ENCODE measurements at regions not wholly inside any gene's neighbourhood (a gene's known extent, or its start where the extent isn't known, plus 50 kb on each side); places are given as distances from the start of the nearest gene placed in this dataset.

DNA sequence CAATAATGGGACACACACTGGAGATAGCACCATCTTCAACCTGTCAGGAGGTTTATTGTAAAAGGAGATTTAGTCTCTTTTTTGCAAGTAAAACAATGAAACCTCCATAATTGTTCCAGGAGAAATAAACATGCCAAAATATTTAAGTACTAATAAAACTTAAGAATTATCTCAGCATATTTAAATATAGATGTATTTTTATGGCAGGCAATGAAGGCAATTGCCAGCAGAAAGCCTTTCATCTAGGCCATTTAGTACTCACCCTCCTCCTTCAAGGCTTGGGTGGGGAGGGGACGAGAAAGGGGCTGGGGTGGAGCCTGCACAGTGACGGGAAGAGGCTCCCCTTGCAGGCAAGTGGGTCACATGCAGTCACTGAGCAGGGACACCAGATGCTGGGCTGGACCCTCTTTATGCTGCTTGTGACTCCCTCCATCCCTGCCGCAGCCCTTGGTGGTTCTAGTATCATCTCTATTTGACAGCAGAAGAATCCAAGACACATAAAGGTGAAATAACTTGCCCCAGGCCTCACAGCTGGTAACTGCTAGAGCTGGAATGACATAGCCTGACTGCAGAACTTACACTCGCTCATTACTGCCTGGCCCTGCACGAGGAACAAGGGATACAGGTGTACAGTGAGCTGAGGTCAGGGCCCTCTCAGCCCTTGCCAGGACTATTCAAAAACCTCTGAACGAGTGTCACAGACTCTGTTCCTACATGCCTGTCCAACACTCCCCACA is 449.5 kb upstream of the ZMIZ1 start:
- no peak for ATAC-seq
- no peak for DNase-seq (ENCODE audit: missing footprints)
- intact Hi-C loops (cut with DNase I) = no loop called here

DNA sequence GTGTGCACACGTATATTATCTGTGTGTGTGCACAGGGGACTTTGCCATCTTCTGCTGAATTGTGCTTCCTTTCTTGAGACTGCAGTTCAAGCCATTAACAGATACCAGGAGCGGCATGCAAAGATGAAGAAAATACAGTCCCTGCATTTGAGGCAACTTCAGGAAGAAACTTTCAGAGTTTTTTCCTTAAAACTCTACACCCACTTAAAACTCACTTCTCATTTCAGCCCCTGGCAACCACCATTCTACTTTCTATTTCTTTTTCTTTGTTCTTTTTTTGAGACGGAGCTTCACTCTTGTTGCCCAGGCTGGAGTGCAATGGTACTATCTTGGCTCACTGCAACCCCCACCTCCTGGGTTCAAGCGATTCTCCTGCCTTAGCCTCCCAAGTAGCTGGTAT is 448.9 kb upstream of the ZMIZ1 start:
- ATAC-seq = no peak
- intact Hi-C loops (cut with DNase I) = no loop called here
- no peak for DNase-seq (ENCODE audit: missing footprints)

DNA sequence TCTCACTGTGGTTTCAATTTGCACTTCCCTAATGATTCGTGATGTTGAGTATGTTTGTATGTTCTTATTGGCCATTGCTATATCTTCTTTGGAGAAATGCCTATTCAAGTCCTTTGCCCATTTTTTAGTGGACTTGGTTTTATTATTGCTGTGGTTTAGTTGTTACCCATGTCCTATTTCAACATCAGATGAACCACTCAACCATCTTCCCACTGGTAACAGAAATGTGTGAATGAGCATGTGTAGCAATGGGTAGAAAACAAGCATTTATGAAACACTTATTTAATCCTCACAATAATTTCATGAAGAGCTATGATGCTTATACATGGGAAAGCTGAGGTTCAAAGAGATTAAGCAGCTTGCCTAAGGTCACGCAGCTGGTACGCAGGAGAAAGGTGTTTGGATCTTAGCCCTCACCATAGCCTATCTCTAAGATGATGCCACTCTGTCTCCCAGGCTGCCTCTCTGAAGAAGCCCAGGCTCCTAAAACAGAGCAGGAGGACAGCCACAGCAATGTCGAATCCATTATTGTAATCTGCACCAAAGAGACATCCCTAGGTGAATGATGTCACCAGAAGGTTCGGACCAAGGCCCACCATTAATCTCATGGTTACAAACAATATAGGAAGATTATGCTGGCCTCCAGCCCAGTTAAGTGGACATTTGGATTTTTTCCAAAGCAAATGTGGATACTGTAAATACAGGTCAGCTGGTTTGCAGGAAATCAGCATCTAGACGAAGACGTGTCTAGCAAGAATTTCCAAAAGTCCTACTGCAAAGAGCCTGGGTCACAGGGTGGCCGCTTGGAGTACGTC is 447.6 kb upstream of the ZMIZ1 start:
- ATAC-seq (no peak), DNase-seq (ENCODE audit: missing footprints) (no peak)
- intact Hi-C loops (cut with DNase I) = no loop called here

DNA sequence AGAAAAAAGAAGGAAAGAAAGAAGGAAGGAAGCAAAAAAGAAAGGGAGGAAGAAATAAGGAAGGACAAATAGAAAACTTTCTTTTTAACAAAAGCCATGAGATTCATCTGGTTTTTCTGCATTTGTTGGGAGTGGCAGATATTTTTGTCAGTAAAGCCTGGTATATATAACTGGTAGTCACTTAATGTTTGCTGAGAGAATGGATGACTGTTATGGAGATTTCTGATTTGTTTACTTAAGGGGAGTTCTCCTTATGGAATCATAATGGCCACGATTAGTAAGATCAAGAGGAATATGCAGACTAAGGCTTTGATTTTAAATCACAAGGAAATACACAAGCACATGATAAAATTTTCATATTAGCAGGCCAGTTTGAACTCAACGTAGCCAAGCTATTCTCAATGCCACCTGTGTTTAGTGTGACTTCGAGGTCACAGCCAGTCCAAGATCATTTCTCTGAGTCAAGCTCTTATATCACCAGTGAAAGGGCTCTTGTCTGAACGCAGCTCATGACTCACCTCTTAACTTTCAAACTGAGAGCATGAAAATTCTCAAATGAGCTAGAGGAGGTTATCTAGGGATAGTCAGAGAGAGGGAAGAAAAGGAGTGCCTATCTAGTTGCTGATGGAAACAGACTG is 445.1 kb upstream of the ZMIZ1 start:
- intact Hi-C loops (cut with DNase I) = no loop called here
- ATAC-seq (peak; percentile 81), DNase-seq (ENCODE audit: missing footprints) (no peak)

DNA sequence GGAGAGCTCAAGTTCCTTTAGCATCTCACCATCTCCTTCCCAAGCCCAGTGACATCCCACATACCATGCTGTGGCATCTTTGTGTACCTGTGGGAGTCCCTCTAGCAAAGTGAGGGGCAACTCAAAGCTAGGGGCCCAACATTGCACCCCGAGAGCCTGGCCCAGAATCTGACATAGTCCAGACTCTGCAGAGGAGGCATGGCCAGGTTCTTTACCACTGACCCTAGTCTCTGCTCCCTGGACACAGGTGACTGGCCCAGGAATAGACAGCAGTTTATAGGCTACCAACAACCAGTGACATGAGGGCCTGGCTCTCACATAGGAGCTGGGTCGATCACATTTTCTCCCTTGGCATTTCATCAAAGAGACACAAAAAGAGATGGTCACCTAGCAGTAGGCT is 444.0 kb upstream of the ZMIZ1 start:
- intact Hi-C loops (cut with DNase I) = no loop called here
- no peak for DNase-seq (ENCODE audit: missing footprints)
- ATAC-seq = no peak

DNA sequence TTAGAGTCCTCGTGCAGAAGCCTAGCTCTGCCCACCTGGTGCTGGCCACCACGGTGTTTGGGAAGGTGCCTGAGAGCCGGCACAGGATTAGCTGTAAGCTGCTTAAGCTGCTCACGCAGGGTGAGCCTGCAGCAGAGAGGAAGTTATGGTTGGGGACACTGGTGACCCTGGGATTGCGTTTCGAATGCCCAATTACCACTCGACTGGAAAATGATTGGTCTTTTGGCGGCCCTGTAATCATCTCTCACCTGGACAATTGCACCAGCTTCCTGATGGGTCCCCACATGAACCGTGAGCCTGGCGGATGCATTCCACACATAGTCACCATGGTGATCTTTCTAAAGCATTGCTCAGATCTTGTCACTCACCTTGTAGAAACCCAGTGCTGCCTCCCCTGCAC is 442.3 kb upstream of the ZMIZ1 start:
- intact Hi-C loops (cut with DNase I) = no loop called here
- ATAC-seq (no peak), DNase-seq (ENCODE audit: missing footprints) (no peak)

- intact Hi-C loops (cut with DNase I) = no loop called here
- ATAC-seq (no peak), DNase-seq (ENCODE audit: missing footprints) (no peak)
Measured at GRCh38 chr10:78627254-78627795, 441.4 kb upstream of the ZMIZ1 start.

DNA sequence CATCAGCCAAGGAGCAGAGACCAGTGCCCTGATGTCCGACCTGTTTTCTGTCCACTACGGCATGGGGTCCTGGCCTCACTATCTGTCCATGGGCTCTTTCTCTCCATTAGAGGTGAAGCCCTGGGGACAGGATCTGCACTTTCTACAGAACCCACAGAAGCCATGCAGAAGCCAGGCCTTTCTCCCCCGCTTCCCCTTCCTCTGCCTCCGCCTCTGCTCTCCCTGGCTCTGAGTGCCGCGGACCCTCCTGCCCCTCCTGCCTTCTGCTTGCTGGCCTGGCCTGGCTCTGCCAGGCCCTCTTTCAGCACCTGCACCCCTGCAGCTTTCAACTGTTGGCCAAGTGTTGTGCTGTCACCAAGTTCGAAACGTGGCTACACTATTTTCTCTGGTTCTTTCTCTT is 439.8 kb upstream of the ZMIZ1 start:
- DNase-seq (ENCODE audit: missing footprints) (no peak), ATAC-seq (no peak)
- intact Hi-C loops (cut with DNase I) = no loop called here

DNA sequence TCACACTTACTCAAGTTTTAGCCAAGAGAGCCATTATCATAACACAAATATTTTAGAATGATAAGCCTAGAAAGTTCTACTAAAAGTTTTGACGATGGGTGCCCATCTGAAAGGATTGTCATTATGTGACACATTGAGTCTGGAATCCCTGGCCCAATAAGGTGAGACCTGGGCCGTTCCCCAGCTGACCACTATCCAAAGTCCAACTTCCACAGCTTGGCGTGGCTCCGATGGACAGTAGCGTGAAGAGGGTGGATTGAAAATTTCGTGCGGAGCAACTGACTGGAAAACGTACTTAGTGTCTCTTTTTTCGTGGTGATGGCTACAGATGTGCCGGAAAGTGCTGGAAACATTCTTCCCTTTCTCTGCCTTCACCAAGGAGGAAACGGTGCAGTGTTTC is 439.0 kb upstream of the ZMIZ1 start:
- no peak for ATAC-seq
- intact Hi-C loops (cut with DNase I) = no loop called here
- no peak for DNase-seq (ENCODE audit: missing footprints)

DNA sequence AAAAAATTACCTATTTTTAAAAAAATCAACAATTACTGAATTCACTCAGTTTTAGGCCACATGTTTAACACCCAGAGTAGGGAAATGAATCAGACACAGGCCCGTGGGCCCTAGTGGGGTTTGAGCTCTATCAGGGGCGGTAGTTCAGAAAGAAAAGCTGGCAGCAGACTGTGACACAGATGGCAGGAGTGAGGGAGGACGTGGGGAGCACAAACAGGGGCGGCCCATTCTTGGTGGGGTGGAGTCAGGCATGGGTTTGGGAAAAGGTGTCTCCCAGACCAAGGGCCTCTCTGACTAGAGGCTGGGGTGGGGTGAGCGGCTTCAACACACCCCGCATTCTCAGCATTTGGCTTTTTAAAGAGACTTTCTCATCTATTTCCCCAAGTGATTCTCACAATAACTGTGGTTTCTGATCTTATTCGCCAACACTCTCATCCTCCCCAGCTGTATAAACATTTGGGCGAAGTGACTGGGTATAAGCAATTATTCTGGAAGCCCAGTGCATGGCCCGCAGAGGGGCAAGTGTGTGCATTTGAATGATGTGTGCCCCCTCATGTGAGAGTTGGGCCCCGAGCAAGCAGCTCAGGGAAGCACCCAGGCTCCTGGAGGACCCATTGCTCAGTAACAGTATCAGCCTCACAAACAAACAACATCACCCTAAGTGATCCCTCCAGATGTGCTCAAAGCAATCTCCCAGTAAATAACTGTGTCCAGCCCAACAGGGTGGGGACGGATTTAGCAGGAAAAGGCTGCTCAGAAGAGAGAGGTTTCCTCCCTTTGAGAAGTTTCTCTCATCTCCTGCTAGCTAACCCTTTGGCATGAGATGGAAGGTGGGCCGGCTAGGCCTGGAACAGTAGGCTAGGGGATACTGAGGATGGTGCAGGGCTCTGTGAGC is 437.6 kb upstream of the ZMIZ1 start:
- DNase-seq (ENCODE audit: missing footprints) (no peak), ATAC-seq (peak; percentile 58)
- intact Hi-C loops (cut with DNase I) = no loop called here

- ATAC-seq (no peak), DNase-seq (ENCODE audit: missing footprints) (no peak)
- intact Hi-C loops (cut with DNase I) = no loop called here
Measured at GRCh38 chr10:78634389-78634815, 434.4 kb upstream of the ZMIZ1 start.

DNA sequence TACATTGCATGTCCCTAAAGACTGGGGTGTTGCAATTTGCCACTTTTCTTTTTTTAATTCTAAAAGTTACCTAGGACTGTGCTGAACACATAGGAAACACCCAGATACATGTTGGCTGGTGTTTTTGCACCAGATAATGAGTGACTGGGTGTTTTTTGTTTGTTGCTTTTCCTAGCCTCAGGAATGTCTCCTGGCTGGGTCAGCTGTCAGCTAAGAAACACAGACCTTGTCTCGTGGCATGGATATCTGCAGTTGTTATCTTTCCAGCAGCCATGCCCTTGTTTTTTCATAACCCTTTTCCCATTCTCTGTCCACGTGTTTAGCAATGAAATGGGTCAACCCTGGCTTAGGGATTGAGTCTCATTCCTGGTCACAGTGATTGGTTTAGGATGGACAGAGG is 433.9 kb upstream of the ZMIZ1 start:
- intact Hi-C loops (cut with DNase I) = no loop called here

GRCh38 chr10:78639629-78640028 is 429.1 kb upstream of the ZMIZ1 start:
- DNase-seq (ENCODE audit: missing footprints) (no peak), ATAC-seq (no peak)
- intact Hi-C loops (cut with DNase I) = no loop called here

More for the DNA sequence above, 433.9 kb upstream of the ZMIZ1 start:
- DNase-seq (ENCODE audit: missing footprints) = no peak
- ATAC-seq = peak; percentile 45

- ATAC-seq (peak; percentile 49), DNase-seq (ENCODE audit: missing footprints) (no peak)
- intact Hi-C loops (cut with DNase I) = no loop called here
Measured at GRCh38 chr10:78640796-78641636, 427.8 kb upstream of the ZMIZ1 start.

DNA sequence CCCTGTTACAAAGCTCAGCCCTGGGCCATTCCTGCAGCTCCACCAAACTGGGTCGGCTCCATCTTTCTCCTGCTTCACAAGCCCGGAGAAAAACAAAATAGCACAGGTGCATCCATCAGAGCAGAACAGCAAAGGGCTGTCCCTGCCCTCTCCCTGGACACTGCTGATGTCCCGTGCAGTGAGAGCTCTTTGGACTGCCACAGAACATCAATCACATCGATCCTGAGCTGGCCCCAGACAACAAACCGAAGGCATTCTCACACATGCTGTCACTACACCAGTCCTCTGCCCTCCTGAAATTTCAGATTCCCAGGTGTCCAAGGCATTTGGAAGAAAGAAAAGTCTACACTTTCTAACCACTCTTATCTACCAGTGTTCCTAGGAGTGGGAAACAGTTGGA is 427.1 kb upstream of the ZMIZ1 start:
- DNase-seq (ENCODE audit: missing footprints) = no peak
- ATAC-seq = no peak
- intact Hi-C loops (cut with DNase I) = no loop called here

DNA sequence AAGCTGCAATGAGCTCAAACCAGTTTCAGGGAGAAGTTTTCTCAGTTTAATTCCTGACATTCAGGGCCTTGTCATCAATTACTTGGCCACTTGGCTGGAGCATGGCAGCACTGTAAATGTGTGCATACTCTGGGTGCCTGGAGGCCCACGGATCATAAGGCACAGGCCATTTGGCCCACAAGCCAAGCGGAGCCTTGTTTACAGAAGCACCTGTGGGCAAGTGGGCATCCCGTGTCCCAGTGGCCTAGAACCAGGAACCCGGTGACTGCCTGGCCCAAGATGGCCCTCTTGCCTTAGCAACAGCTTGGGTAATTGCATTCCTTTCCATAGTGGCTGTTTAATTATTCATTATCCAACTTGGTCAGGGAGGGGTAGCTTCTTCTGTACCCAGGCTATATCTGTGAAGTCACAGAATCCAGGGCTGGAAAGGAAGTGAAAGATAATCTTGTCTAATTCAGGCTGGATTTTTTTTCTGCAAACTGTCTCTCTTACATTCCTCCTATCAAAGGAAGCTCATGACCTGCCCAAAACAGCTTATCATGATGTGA is 426.4 kb upstream of the ZMIZ1 start:
- no peak for DNase-seq (ENCODE audit: missing footprints)
- no peak for ATAC-seq
- intact Hi-C loops (cut with DNase I) = no loop called here

DNA sequence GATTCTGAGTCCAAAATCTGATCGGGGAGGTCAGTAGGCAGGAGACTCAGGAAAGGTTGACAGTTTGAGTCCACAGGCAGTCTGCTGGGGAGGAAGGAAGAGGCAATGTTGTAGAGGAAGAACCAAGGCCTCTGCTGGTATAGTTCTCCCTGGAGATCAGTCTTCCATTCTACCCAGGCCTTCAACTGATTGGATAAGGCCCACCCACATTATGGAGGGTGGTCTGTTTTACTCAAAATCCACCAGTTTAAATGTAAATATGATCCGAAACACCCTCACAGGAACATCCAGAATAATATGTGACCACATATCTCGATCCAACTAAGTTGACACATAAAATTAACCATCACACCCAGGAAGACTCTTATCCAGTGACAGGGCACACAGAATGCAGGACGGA is 425.3 kb upstream of the ZMIZ1 start:
- DNase-seq (ENCODE audit: missing footprints) (no peak), ATAC-seq (no peak)
- intact Hi-C loops (cut with DNase I) = no loop called here

- ATAC-seq (no peak), DNase-seq (ENCODE audit: missing footprints) (no peak)
- intact Hi-C loops (cut with DNase I) = no loop called here
Measured at GRCh38 chr10:78644550-78644949, 424.2 kb upstream of the ZMIZ1 start.

Data from Right ventricle myocardium inferior (tissue), 1 donor.